Subcutaneous abdominal adipose tissue (tissue), 5 donors: ENCODE measurements at regions not wholly inside any gene's neighbourhood (a gene's known extent, or its start where the extent isn't known, plus 50 kb on each side); places are given as distances from the start of the nearest gene placed in this dataset.

Experiments
- H3K27ac ChIP-seq: one replicate; pipeline ENCODE4 v1.7.0; 2013; ENCODE audit warnings: low read depth, mild to moderate bottlenecking, inconsistent platforms, low read length, moderate library complexity
- H3K27me3 ChIP-seq, 5 donors: one replicate each; pipeline ENCODE4 v1.7.0; 2013; ENCODE audit warnings: low read length in 5 of 5, inconsistent platforms in 1 of 5; ENCODE audit not compliant: control insufficient read depth in 5 of 5, insufficient read depth in 4 of 5
- H3K36me3 ChIP-seq, 5 donors: one replicate each; pipeline ENCODE4 v1.7.0; 2013; ENCODE audit warnings: low read length in 5 of 5; ENCODE audit not compliant: control insufficient read depth in 5 of 5, insufficient read depth in 5 of 5
- H3K4me1 ChIP-seq, 5 donors: one replicate each; pipeline ENCODE4 v1.7.0; 2013; ENCODE audit warnings: low read length in 5 of 5, mild to moderate bottlenecking in 3 of 5, moderate library complexity in 1 of 5; ENCODE audit not compliant: control insufficient read depth in 5 of 5, insufficient read depth in 5 of 5
- H3K4me3 ChIP-seq, 5 donors: one replicate each; pipeline ENCODE4 v1.7.0; 2013; ENCODE audit warnings: low read length in 5 of 5, low read depth in 1 of 5
- H3K9ac ChIP-seq, 5 donors: one replicate each; pipeline ENCODE4 v1.7.0; 2013; ENCODE audit warnings: low read length in 5 of 5, mild to moderate bottlenecking in 4 of 5, moderate library complexity in 3 of 5
- H3K9me3 ChIP-seq, 5 donors: one replicate each; pipeline ENCODE4 v1.7.0; 2013; ENCODE audit warnings: low read length in 5 of 5; ENCODE audit not compliant: control insufficient read depth in 5 of 5
- donor health status: healthy.
- donor health status: healthy.
- donor health status: healthy.
- donor health status: healthy.
- donor health status: healthy.

GRCh38 chr9:126154869-126155268 is 171.8 kb upstream of the MVB12B start:
- Histone ChIP-seq H3K36me3 (no peaks in the 10 kb centered on the region), H3K27ac (no peak overlapping the region), H3K9ac (no peak overlapping the region), H3K4me3 (no peak overlapping the region), H3K9me3 (no peaks in the 10 kb centered on the region), H3K27me3 (peaks cover 3 to 17% (median 15%) of the 10 kb centered on the region in 5 donors), H3K4me1 (no peaks in the 10 kb centered on the region)

DNA sequence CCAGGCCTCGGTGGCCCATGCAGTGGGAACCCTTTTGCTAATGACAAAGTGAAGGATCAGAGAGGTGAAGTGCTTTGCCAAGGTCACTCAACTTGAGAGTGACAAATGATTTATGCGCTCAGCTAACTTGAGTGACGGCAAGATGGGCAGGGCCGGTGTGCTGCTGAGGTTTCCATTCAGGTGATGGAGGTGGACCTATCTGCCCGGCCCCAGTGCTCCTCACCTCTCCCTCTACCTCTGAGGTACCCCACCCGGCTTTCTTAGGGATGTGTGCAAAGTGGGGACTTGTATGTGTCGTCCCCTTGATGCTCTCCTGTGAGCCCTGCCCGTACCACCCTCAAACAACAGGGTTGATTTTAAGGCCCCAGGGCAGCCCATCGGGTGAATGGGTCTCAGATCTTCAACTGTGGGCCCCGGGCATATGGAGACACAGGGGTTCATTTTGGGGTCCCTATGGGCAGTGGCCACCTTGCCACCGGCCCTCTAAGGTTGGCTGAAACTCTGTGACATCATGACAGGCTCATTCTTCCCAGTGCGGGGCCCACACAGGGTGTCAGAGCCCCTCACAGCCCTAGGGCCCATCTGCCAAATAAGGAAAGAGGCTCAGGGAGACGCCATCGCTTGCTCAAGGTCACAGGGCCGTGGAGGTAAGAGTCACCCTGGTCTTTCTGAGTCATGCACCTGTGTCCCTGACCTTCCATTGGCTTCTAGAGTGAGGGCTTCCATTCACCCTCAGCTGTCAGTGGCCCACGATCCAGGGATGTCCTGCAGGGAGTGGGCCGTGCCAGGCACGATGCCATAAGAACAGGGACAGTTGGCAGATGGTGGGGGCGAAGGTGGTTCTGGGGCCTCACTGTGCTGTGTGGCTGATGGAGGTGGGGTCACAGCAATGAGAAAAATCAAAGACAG is 170.6 kb upstream of the MVB12B start:
- Histone ChIP-seq H3K9ac (no peak overlapping the region), H3K27me3 (peaks cover 3 to 17% (median 15%) of the 10 kb centered on the region in 5 donors), H3K4me1 (no peaks in the 10 kb centered on the region), H3K4me3 (no peak overlapping the region), H3K9me3 (no peaks in the 10 kb centered on the region), H3K36me3 (no peaks in the 10 kb centered on the region), H3K27ac (no peak overlapping the region)

DNA sequence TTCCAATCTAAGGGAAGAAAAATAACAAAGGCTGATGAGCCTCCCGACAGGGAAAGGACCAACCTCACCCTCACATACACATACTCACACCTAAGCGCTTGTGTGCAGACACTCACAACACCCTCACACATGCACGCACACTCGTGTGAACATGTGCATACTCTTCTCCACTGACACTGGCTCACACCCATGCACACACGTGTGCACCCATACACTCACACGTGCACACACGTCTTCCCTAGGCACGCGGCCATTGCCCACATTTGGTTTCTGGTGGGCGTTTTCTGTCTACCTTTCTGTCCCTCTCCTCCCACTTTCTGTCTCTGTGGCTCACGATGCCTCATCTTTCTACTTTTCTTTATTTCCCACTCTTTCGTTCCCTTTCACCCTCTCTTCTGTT is 169.7 kb upstream of the MVB12B start:
- Histone ChIP-seq H3K4me1 (no peaks in the 10 kb centered on the region), H3K4me3 (no peak overlapping the region), H3K9ac (no peak overlapping the region), H3K27ac (no peak overlapping the region), H3K27me3 (peaks cover 3 to 17% (median 15%) of the 10 kb centered on the region in 5 donors), H3K9me3 (no peaks in the 10 kb centered on the region), H3K36me3 (no peaks in the 10 kb centered on the region)

- H3K36me3 ChIP-seq, result no peaks in the 10 kb centered on the region
- H3K9ac ChIP-seq, result no peak overlapping the region
- H3K27me3 ChIP-seq, result peaks cover 3 to 17% (median 12%) of the 10 kb centered on the region in 5 donors
- H3K4me1 ChIP-seq, result no peaks in the 10 kb centered on the region
- no peak overlapping the region for H3K4me3 ChIP-seq
- no peak overlapping the region for H3K27ac ChIP-seq
- H3K9me3 ChIP-seq, result no peaks in the 10 kb centered on the region
Observed at GRCh38 chr9:126157423-126157822, 169.2 kb upstream of the MVB12B start.

DNA sequence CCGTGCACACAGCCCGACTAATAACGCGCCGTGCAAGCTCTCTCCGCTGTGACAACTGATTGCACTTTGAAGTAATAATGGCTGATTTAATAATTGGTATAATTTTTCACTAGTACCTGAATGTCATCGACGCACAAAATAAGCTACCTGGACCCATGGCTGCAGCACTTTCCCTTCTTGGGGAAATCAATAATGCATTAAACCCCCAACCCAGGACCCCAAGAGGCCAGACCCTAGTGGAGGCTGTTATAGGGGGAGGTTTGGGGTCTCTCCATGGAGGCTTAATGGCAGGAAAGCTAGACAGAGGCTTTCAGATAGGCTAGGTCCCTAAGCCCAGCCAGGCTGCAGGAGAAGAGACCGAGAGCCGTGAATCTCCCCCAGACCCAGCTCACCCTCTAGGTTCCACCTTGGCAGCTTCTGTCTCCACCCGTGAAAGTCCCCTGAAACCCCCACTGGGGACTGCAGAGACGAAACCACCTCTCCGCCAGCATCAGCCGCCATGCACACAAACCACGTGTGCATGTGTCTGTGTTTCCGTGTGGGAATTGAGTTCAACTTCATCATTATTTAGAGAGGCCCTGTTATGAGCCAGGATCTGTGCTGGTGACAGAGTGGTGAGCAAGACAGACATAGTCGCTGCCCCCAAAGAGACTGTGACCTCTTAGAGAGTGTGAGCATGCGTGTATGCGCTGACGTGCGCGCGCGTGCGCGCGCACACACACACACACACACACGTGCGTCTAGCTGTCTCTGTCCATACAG is 168.6 kb upstream of the MVB12B start:
- no peak overlapping the region for H3K27ac ChIP-seq
- H3K4me3 ChIP-seq, result no peak overlapping the region
- H3K9ac ChIP-seq, result no peak overlapping the region
- no peaks in the 10 kb centered on the region for H3K9me3 ChIP-seq
- H3K27me3 ChIP-seq, result peaks cover 3 to 17% (median 12%) of the 10 kb centered on the region in 5 donors
- no peaks in the 10 kb centered on the region for H3K36me3 ChIP-seq
- H3K4me1 ChIP-seq, result no peaks in the 10 kb centered on the region

DNA sequence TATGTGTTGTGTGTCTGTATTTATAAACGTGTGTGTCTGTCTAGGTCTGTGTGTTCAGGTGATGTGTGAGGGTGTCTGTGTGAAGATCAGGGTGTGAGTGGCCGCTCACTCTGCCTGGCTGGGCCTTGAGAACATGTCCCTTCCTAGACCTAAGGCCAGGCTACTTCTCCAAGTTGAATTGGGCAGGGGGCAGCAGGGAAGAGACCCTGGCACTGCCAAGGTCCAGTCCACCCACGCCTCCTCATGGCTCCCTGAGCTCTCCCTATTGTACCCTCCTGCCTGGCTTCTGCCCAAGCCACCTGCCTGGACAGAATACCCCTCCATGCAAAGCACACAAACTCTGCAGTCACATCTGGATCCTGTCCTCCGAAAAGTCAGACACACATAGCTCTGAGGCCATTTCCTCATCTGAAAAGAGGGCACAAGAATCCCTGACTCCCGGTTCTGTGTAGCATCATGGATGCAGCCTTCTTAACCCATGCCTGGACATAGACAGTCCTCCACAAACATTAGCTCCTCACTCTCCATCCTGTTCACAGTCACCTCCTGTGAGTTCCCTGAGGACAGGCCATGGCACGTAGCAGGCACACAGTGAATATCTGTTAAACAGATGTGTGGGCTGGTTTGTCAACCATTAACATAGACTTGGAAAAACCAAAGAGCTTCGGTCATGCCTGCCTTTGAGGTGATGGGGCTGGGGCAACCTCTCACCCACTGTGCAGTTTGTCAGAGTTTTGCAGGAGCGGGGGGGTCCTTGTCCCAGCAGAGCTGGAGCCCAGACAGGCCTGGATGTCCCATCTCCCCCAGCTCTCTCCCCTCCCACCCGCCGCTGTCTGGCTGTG is 167.8 kb upstream of the MVB12B start:
- Histone ChIP-seq H3K9ac (no peak overlapping the region), H3K4me1 (no peaks in the 10 kb centered on the region), H3K9me3 (no peaks in the 10 kb centered on the region), H3K36me3 (no peaks in the 10 kb centered on the region), H3K4me3 (no peak overlapping the region), H3K27ac (no peak overlapping the region), H3K27me3 (peaks cover 5 to 17% (median 12%) of the 10 kb centered on the region in 5 donors)

DNA sequence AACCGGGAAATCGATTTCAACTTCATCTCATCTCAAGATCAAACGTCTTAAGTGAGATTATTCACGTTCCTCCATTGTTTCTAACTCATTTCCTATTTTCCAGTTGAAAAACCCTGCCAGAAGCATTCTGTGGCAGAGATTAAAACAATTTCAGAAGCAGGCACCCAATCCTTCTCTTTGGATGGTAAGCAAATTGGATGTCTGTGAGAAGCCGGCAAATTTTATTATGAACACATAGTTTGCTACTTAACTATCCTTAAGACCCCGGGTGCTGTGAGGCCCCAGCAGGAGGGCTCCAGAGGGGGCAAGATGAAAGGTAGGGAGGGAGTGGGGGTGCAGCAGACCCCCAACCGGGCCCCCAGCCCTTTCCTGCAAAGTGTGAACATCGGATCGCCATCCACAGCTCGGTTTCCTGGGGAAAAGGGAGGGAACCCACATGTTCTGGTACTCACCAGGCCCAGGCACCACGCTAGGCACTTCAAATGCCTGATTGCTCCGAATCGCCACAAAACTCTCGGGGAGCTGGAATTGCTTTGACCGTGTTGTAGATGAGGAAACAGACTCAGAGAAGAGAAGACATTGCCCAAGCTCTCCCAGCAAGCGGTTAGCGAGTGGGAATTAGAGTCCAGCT is 167.1 kb upstream of the MVB12B start:
- no peak overlapping the region for H3K9ac ChIP-seq
- no peak overlapping the region for H3K4me3 ChIP-seq
- H3K9me3 ChIP-seq, result no peaks in the 10 kb centered on the region
- H3K4me1 ChIP-seq, result no peaks in the 10 kb centered on the region
- peaks cover 5 to 13% (median 11%) of the 10 kb centered on the region in 5 donors for H3K27me3 ChIP-seq
- H3K27ac ChIP-seq, result no peak overlapping the region
- no peaks in the 10 kb centered on the region for H3K36me3 ChIP-seq

- H3K27ac ChIP-seq, result no peak overlapping the region
- H3K9ac ChIP-seq, result no peak overlapping the region
- no peak overlapping the region for H3K4me3 ChIP-seq
- H3K36me3 ChIP-seq, result no peaks in the 10 kb centered on the region
- H3K4me1 ChIP-seq, result no peaks in the 10 kb centered on the region
- H3K27me3 ChIP-seq, result peaks cover 5 to 16% (median 11%) of the 10 kb centered on the region in 5 donors
- H3K9me3 ChIP-seq, result no peaks in the 10 kb centered on the region
Observed at GRCh38 chr9:126160067-126160853, 166.4 kb upstream of the MVB12B start.

- H3K9ac ChIP-seq, result no peak overlapping the region
- H3K27ac ChIP-seq, result no peak overlapping the region
- H3K36me3 ChIP-seq, result no peaks in the 10 kb centered on the region
- no peaks in the 10 kb centered on the region for H3K9me3 ChIP-seq
- H3K4me1 ChIP-seq, result no peaks in the 10 kb centered on the region
- no peak overlapping the region for H3K4me3 ChIP-seq
- H3K27me3 ChIP-seq, result peaks cover 7 to 20% (median 11%) of the 10 kb centered on the region in 5 donors
Observed at GRCh38 chr9:126160854-126161329, 165.7 kb upstream of the MVB12B start.
